ENCODE measurements at regions not wholly inside any gene's neighbourhood (a gene's known extent, or its start where the extent isn't known, plus 50 kb on each side); places are given as distances from the start of the nearest gene placed in this dataset.

GRCh38 chr6:149201068-149201655 is 116.3 kb upstream of the TAB2 start:
- TF ChIP-seq CTCF (IDR thresholded peaks at IDR 0.05; ENCODE audit: low read length), result no peak
- no peak for TF ChIP-seq EZH2 (IDR thresholded peaks at IDR 0.05; ENCODE audit: borderline replicate concordance, low read length)
